Activated naive CD8-positive, alpha-beta T cell treated with anti-CD3 and anti-CD28 coated beads, Interleukin-2, amount 10 ng/mL, durations not matched to agents 7 days and 5 days (primary cell): ENCODE measurements at regions not wholly inside any gene's neighbourhood (a gene's known extent, or its start where the extent isn't known, plus 50 kb on each side); places are given as distances from the start of the nearest gene placed in this dataset.

Experiments used
- ATAC-seq: fragments of 150-1000 bp; cut with Tn5 transposase; one replicate; pipeline ENCODE4 v1.10.0; 2021; ENCODE audit warnings: low read depth, moderate library complexity
- POLR2A ChIA-PET: fragments of 350-600 bp; sonication (Branson Sonifier 250); formaldehyde crosslinking; loops from one replicate; lab custom pipeline; 2021; ENCODE audit warnings: antibody characterized with exemption; lab: Charles Lee
- DNase-seq: peaks from one replicate; pipeline ENCODE4 v3.0.0; 2021
- H3K27ac Mint-ChIP-seq: one replicate; pipeline ENCODE4 v1.8.0; 2022; ENCODE audit warnings: mild to moderate bottlenecking, mixed read lengths
- H3K27me3 Mint-ChIP-seq: one replicate; pipeline ENCODE4 v1.8.0; 2022; ENCODE audit warnings: mild to moderate bottlenecking, moderate library complexity, mixed read lengths
- H3K36me3 Mint-ChIP-seq: one replicate; pipeline ENCODE4 v1.8.0; 2021; ENCODE audit warnings: mild to moderate bottlenecking, mixed read lengths
- H3K4me1 Mint-ChIP-seq: one replicate; pipeline ENCODE4 v1.8.0; 2021; ENCODE audit warnings: mixed read lengths
- H3K4me3 Mint-ChIP-seq: one replicate; pipeline ENCODE4 v1.8.0; 2022; ENCODE audit warnings: mild to moderate bottlenecking, moderate library complexity, mixed read lengths
- H3K9me3 Mint-ChIP-seq: one replicate; pipeline ENCODE4 v1.8.0; 2021; ENCODE audit warnings: mixed read lengths

GRCh38 chr11:23263466-23263865 is 403.2 kb upstream of the CCDC179 start:
- ATAC-seq (no peak), DNase-seq (no peak)
- Mint-ChIP-seq H3K4me1 (no peaks in the 10 kb centered on the region), H3K27ac (no peak overlapping the region), H3K36me3 (no peaks in the 10 kb centered on the region), H3K4me3 (no peak overlapping the region), H3K27me3 (no peaks in the 10 kb centered on the region), H3K9me3 (peaks cover 2% of the 10 kb centered on the region)
- POLR2A ChIA-PET: no interaction called here

DNA sequence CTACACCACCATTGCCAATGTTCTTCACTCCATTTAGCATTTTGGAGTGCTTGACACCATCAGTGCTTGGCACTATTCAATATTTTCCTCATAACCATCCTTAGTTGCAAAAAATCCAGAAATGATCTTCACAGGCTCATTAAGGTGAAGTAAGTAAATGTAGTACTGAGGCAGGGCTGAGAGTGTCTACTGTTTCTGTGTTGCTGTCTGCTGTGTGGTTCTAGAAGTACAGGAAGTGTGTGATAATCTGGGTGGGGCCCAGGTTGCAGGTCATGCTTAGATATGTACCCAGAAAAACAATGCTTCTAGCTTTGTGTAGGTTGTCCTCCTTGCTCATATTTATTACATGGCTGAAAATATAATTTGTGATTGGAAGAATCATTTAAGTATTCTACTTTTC is 411.8 kb upstream of the CCDC179 start:
- H3K27ac Mint-ChIP-seq: no peak overlapping the region
- H3K36me3 Mint-ChIP-seq: no peaks in the 10 kb centered on the region
- POLR2A ChIA-PET: no interaction called here
- no peak overlapping the region for H3K4me3 Mint-ChIP-seq
- H3K9me3 Mint-ChIP-seq: peaks cover under 1% of the 10 kb centered on the region
- DNase-seq (no peak), ATAC-seq (no peak)
- no peaks in the 10 kb centered on the region for H3K4me1 Mint-ChIP-seq
- no peaks in the 10 kb centered on the region for H3K27me3 Mint-ChIP-seq

GRCh38 chr11:23278121-23278520 is 417.8 kb upstream of the CCDC179 start:
- no peak for ATAC-seq
- Mint-ChIP-seq H3K9me3 (no peaks in the 10 kb centered on the region), H3K36me3 (no peaks in the 10 kb centered on the region), H3K4me3 (no peak overlapping the region), H3K27ac (no peak overlapping the region), H3K27me3 (no peaks in the 10 kb centered on the region), H3K4me1 (no peaks in the 10 kb centered on the region)
- POLR2A ChIA-PET: no interaction called here
- DNase-seq: no peak

DNA sequence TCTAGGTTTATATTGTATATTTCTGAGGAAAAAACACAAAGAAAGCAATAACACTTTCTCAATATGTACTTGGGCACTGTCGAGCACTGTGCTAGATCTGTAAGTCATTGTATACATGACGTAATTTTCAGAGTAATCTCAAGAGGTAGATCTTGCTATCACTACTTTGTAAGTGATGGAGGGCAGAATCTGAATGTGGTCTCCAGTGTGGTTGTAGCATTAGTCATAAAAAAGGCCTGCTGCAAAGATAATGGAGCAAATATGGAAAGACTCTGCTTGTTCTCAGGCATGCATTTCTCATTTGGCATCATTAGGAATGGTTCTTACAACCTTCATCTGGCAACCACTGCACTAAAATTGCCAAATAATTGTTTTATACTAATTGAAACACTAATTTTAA is 419.8 kb upstream of the CCDC179 start:
- Mint-ChIP-seq H3K9me3 (no peaks in the 10 kb centered on the region), H3K4me1 (no peaks in the 10 kb centered on the region), H3K36me3 (no peaks in the 10 kb centered on the region), H3K27me3 (no peaks in the 10 kb centered on the region), H3K4me3 (no peak overlapping the region), H3K27ac (no peak overlapping the region)
- ATAC-seq (no peak), DNase-seq (no peak)
- POLR2A ChIA-PET: no interaction called here

- POLR2A ChIA-PET: no interaction called here
These were observed 423.4 kb upstream of the CCDC179 start for GRCh38 chr11:23283666-23284065.

DNA sequence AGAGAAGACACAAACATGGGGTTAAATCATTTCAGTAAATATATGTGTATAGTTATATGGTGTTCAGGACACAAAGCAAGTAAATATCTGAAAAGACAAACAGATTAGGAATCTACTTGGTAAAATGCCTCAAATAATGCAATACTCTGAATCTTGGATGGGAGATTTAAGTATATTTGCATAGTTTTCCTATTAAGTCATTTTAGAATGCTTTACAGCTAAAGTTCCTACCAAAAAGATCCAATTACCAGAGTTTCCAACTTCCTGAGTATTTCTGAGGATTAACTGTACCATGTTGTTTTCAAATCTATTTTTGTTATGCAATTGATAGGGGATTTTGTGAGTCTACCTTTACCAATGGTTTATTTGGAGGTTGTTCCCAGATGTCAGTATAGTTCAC is 424.4 kb upstream of the CCDC179 start:
- ATAC-seq: no peak
- H3K4me3 Mint-ChIP-seq: no peak overlapping the region
- no peaks in the 10 kb centered on the region for H3K4me1 Mint-ChIP-seq
- no peaks in the 10 kb centered on the region for H3K36me3 Mint-ChIP-seq
- no peak for DNase-seq
- POLR2A ChIA-PET: no interaction called here
- peaks cover 2% of the 10 kb centered on the region for H3K9me3 Mint-ChIP-seq
- no peaks in the 10 kb centered on the region for H3K27me3 Mint-ChIP-seq
- H3K27ac Mint-ChIP-seq: no peak overlapping the region

More at GRCh38 chr11:23283666-23284065, 423.4 kb upstream of the CCDC179 start:
- Mint-ChIP-seq H3K27ac (no peak overlapping the region), H3K4me1 (no peaks in the 10 kb centered on the region), H3K4me3 (no peak overlapping the region), H3K36me3 (no peaks in the 10 kb centered on the region), H3K9me3 (peaks cover 2% of the 10 kb centered on the region), H3K27me3 (no peaks in the 10 kb centered on the region)
- ATAC-seq (no peak), DNase-seq (no peak)

- Mint-ChIP-seq H3K36me3 (no peaks in the 10 kb centered on the region), H3K9me3 (peaks cover 2% of the 10 kb centered on the region), H3K27ac (no peak overlapping the region), H3K4me3 (no peak overlapping the region), H3K4me1 (no peaks in the 10 kb centered on the region), H3K27me3 (no peaks in the 10 kb centered on the region)
- POLR2A ChIA-PET: no interaction called here
- ATAC-seq (no peak), DNase-seq (no peak)
These were observed 427.9 kb upstream of the CCDC179 start for GRCh38 chr11:23288003-23288783.

GRCh38 chr11:23295241-23295640 is 435.0 kb upstream of the CCDC179 start:
- Mint-ChIP-seq H3K27me3 (no peaks in the 10 kb centered on the region), H3K9me3 (peaks cover 1% of the 10 kb centered on the region), H3K36me3 (no peaks in the 10 kb centered on the region), H3K27ac (no peak overlapping the region), H3K4me1 (no peaks in the 10 kb centered on the region), H3K4me3 (no peak overlapping the region)
- POLR2A ChIA-PET: no interaction called here
- DNase-seq (no peak), ATAC-seq (no peak)

- no peaks in the 10 kb centered on the region for H3K27me3 Mint-ChIP-seq
- no peak overlapping the region for H3K27ac Mint-ChIP-seq
- H3K36me3 Mint-ChIP-seq: no peaks in the 10 kb centered on the region
- H3K9me3 Mint-ChIP-seq: peaks cover 14% of the 10 kb centered on the region
- no peak overlapping the region for H3K4me3 Mint-ChIP-seq
- DNase-seq: no peak
- POLR2A ChIA-PET: no interaction called here
- no peak for ATAC-seq
- H3K4me1 Mint-ChIP-seq: no peaks in the 10 kb centered on the region
These were observed 447.8 kb upstream of the CCDC179 start for GRCh38 chr11:23308041-23308440.

- DNase-seq (no peak), ATAC-seq (no peak)
- Mint-ChIP-seq H3K4me1 (no peaks in the 10 kb centered on the region), H3K36me3 (no peaks in the 10 kb centered on the region), H3K27me3 (no peaks in the 10 kb centered on the region), H3K27ac (no peak overlapping the region), H3K4me3 (no peak overlapping the region), H3K9me3 (peaks cover 11% of the 10 kb centered on the region)
- POLR2A ChIA-PET: no interaction called here
These were observed 450.0 kb upstream of the CCDC179 start for GRCh38 chr11:23310276-23310675.

- H3K36me3 Mint-ChIP-seq: no peaks in the 10 kb centered on the region
- no peak for ATAC-seq
- no peak overlapping the region for H3K27ac Mint-ChIP-seq
- H3K4me3 Mint-ChIP-seq: no peak overlapping the region
- DNase-seq: no peak
- POLR2A ChIA-PET: no interaction called here
- H3K27me3 Mint-ChIP-seq: no peaks in the 10 kb centered on the region
- no peaks in the 10 kb centered on the region for H3K4me1 Mint-ChIP-seq
- H3K9me3 Mint-ChIP-seq: peaks cover 11% of the 10 kb centered on the region
These were observed 452.0 kb upstream of the CCDC179 start for GRCh38 chr11:23311986-23312940.

- Mint-ChIP-seq H3K4me3 (no peak overlapping the region), H3K9me3 (peaks cover 10% of the 10 kb centered on the region), H3K27ac (no peak overlapping the region), H3K4me1 (no peaks in the 10 kb centered on the region), H3K27me3 (no peaks in the 10 kb centered on the region), H3K36me3 (no peaks in the 10 kb centered on the region)
- POLR2A ChIA-PET: no interaction called here
- DNase-seq: no peak
- no peak for ATAC-seq
These were observed 452.7 kb upstream of the CCDC179 start for GRCh38 chr11:23313001-23313400.

DNA sequence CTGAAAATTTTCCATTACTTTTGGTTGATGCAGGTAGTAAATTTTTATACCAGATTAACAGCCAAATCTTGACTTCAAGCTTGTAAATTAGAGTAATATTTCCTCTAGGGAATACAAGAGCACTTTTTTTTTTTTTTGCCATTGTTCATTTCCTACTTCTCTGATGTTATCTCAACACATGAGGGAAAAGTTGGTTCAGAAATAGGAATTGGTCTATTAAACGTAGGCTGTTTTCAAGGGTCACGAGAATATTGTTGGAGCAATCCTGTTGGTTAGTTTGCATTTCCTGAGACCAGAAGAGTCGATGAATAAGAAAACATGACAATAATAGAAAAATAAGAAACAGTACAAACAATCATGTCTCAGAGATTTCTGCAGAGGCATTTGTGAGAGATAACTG is 453.9 kb upstream of the CCDC179 start:
- no peak for DNase-seq
- POLR2A ChIA-PET: no interaction called here
- Mint-ChIP-seq H3K4me3 (no peak overlapping the region), H3K27me3 (no peaks in the 10 kb centered on the region), H3K4me1 (no peaks in the 10 kb centered on the region), H3K36me3 (no peaks in the 10 kb centered on the region), H3K9me3 (peaks cover 7% of the 10 kb centered on the region), H3K27ac (no peak overlapping the region)
- ATAC-seq: no peak

GRCh38 chr11:23315286-23315685 is 455.0 kb upstream of the CCDC179 start:
- no peak for DNase-seq
- POLR2A ChIA-PET: no interaction called here
- Mint-ChIP-seq H3K27ac (no peak overlapping the region), H3K4me3 (no peak overlapping the region), H3K36me3 (no peaks in the 10 kb centered on the region), H3K4me1 (no peaks in the 10 kb centered on the region), H3K27me3 (no peaks in the 10 kb centered on the region), H3K9me3 (peaks cover under 1% of the 10 kb centered on the region)
- ATAC-seq: no peak
